Activated CD8-positive, alpha-beta memory T cell treated with anti-CD3 and anti-CD28 coated beads, Interleukin-2, amount 10 ng/mL, durations not matched to agents 7 days and 5 days (primary cell): ENCODE measurements at regions not wholly inside any gene's neighbourhood (a gene's known extent, or its start where the extent isn't known, plus 50 kb on each side); places are given as distances from the start of the nearest gene placed in this dataset.

ENCODE experiments used
- ATAC-seq: fragments of 150-1000 bp; cut with Tn5 transposase; one replicate; pipeline ENCODE4 v1.10.0; 2021; ENCODE audit warnings: moderate library complexity
- CTCF ChIA-PET: fragments of 350-600 bp; sonication (Branson Sonifier 250); formaldehyde crosslinking; loops from one replicate; lab custom pipeline; 2021; ENCODE audit warnings: antibody characterized with exemption; lab: Charles Lee
- DNase-seq: peaks from one replicate; pipeline ENCODE4 v3.0.0-alpha.2; 2020
- H3K27ac Mint-ChIP-seq: one replicate; pipeline ENCODE4 v1.8.0; 2021; ENCODE audit warnings: mild to moderate bottlenecking, mixed read lengths
- H3K27me3 Mint-ChIP-seq: one replicate; pipeline ENCODE4 v1.8.0; 2021; ENCODE audit warnings: mixed read lengths
- H3K36me3 Mint-ChIP-seq: one replicate; pipeline ENCODE4 v1.8.0; 2021; ENCODE audit warnings: mild to moderate bottlenecking, mixed read lengths
- H3K4me1 Mint-ChIP-seq: one replicate; pipeline ENCODE4 v1.8.0; 2021; ENCODE audit warnings: mixed read lengths
- H3K4me3 Mint-ChIP-seq: one replicate; pipeline ENCODE4 v1.8.0; 2021; ENCODE audit warnings: mild to moderate bottlenecking, moderate library complexity, mixed read lengths
- H3K9me3 Mint-ChIP-seq: one replicate; pipeline ENCODE4 v1.8.0; 2022; ENCODE audit warnings: low read depth, mixed read lengths

DNA sequence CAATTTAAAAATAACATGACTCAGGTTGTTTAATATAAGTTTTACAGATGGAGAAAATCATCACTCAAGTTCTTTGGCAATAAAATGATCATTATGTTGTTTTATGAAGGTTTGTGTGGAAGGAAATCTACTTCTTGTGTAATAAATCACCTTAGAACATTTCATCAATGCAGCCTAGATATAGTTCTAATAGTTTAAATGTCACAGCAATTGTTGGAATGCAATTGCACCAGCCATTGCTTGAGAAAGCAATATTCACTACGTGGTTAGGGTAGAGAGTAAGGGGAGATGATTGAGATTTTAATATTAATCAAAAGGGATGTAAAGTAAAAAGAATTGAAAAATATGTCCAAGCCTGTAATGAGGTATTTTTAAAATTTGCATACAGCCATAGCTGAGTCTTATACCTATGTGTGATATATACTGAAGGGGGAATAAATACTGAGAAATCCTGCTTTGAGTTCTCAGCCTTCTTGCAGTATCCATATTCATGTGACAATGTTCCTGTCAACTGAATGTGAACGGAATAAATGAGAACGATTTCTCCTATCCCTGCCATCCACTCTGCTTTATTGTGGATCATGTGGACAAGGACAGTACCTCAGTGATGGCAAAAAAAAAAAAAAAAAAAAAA lies 257.9 kb downstream of the OTOL1 start:
- CTCF ChIA-PET, result no interaction called here
- Mint-ChIP-seq H3K27ac (no peak overlapping the region), H3K27me3 (no peaks in the 10 kb centered on the region), H3K4me1 (no peaks in the 10 kb centered on the region), H3K9me3 (no peaks in the 10 kb centered on the region), H3K4me3 (no peak overlapping the region), H3K36me3 (no peaks in the 10 kb centered on the region)
- DNase-seq (no peak), ATAC-seq (no peak)

DNA sequence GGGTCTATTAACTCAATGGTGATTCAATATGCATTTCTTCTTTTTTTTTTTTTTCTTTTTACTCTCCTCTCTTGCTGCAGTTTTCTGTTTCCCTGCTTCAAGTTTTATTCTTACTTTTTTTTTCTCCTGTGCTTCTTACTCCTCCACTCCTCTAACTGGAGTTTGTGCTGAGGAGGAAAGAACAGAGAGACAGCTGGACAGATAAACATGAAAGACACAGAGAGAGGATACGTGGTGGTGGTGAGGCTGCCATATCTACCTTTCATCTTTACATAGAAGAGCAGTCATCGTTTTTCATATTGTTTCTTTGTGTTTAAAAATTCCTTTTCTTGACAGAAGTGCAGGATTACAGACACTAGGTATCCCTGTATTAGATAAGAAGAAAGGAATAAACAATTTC lies 262.8 kb downstream of the OTOL1 start:
- CTCF ChIA-PET, result no interaction called here
- ATAC-seq (no peak), DNase-seq (no peak)
- Mint-ChIP-seq H3K9me3 (no peaks in the 10 kb centered on the region), H3K4me3 (no peak overlapping the region), H3K27ac (no peak overlapping the region), H3K27me3 (no peaks in the 10 kb centered on the region), H3K36me3 (no peaks in the 10 kb centered on the region), H3K4me1 (no peaks in the 10 kb centered on the region)

DNA sequence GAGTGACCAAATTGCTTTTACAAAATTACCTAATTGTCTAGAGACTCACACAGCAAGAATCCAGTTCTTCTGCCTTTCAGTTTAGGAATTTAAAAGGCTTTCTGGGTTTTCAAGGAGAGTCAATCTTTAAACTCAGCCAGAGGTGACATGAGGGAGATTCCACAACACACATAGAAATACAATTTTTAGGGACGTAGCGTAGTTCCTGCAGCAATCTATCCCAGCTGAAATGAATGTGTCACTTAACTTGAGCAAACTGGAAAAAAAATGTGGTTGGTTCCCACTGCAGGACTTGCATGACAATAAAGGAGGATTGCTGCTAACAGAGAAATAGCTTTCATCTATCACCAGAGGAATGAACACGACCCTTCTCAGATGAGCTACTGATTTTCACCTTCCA lies 269.7 kb downstream of the OTOL1 start:
- Mint-ChIP-seq H3K9me3 (peaks cover 2% of the 10 kb centered on the region), H3K27me3 (no peaks in the 10 kb centered on the region), H3K4me1 (no peaks in the 10 kb centered on the region), H3K27ac (no peak overlapping the region), H3K36me3 (no peaks in the 10 kb centered on the region), H3K4me3 (no peak overlapping the region)
- ATAC-seq (no peak), DNase-seq (no peak)
- CTCF ChIA-PET, result no interaction called here

DNA sequence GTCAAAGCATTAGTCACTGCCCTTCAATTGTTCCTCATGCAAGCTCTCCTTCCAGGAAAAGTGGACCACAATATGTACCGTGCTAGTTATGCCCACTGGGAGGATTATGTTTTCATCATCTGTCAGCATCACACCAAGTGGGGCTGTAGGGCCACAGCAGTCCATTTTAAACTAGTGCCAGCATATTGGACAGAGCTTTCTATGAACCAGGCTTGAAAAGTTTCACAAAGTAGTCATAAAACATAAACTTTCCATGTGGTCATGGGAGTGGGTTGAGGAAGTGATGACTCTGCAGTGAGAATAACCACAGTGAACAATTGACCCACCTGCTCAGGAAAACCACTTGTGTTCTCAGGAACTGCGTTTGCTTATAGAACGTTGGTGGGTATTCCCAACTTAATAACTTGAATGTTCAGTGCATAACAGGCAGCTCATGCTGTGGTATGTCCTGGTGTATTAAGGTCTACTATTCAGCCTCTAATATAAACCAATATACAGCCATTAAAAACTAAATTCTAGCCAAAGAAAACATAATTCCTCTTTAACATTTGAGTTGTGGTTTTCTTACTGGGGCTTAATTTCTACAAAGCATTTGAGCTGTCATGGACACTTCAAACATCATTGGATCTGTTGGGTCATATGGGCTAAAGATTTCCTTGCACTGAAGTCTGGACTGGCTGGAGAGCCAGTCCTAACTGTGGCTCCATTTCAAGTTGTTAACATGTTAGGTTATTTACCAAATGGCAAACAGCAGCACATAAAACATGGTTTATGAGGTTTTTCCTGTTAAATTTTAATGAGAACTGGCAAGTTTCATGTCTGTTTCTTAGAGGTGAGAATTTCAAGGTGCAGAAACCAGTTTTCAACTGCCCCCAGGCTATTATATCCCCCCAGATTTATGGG lies 274.1 kb downstream of the OTOL1 start:
- CTCF ChIA-PET, result no interaction called here
- Mint-ChIP-seq H3K27ac (no peak overlapping the region), H3K4me1 (no peaks in the 10 kb centered on the region), H3K4me3 (no peak overlapping the region), H3K36me3 (no peaks in the 10 kb centered on the region), H3K27me3 (no peaks in the 10 kb centered on the region), H3K9me3 (peaks cover 5% of the 10 kb centered on the region)
- ATAC-seq (no peak), DNase-seq (no peak)

DNA sequence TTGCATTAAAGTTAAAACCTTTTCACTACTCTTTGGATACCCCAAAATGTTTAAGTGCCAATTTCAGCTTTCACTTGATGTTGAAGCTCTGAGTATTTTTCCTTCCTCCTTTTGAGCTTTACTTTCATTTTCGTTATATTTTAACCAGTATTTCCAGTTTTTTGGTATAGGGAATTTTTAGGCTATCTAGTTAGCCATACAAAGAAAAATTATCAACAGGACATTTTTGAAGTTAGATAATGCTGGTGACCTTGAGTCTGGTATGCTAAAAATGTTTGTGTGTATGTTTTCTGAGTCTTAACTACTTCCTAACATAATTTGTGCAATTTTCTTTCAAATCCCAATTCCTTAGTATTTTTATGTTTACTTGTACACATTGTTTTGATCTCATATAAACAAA lies 284.8 kb downstream of the OTOL1 start:
- no peak overlapping the region for H3K27ac Mint-ChIP-seq
- DNase-seq, result no peak
- CTCF ChIA-PET, result no interaction called here
- H3K36me3 Mint-ChIP-seq, result no peaks in the 10 kb centered on the region
- no peaks in the 10 kb centered on the region for H3K4me1 Mint-ChIP-seq
- H3K9me3 Mint-ChIP-seq, result no peaks in the 10 kb centered on the region
- H3K27me3 Mint-ChIP-seq, result no peaks in the 10 kb centered on the region
- ATAC-seq, result no peak
- H3K4me3 Mint-ChIP-seq, result no peak overlapping the region

DNA sequence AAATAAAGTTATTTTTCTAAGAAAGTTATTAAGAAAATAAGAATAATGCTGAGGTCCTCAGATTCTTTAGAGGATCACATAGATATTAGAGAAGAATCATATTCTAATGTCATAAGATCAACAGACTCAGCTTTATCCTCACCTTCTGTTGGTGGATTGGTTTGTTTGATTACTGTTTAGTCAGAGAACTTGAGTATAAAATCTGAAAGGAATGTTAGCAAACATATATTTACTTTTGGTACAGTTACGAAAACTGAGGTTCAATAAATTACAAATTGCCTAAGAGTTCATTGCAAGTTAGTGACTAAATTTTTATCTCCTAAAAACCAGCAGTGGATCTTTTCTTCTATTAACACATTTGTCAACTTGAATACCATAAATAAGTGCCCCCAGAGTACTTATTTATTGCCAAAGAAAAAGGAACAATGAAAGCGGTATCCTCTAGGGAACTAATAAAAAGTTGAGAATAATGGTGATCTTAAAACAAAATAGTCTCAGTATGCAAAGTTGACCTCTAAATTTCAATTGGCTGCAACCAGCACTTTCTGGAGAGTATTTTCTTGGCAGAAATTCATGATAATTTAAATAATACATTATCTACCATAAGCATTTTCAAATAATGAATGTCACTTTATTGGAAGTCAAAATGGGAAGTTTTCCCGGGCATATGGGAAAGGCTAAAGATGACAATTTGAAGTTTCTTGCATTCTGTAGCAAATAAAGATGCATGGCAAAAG lies 296.8 kb downstream of the OTOL1 start:
- ATAC-seq (no peak), DNase-seq (no peak)
- H3K36me3 Mint-ChIP-seq, result no peaks in the 10 kb centered on the region
- no peaks in the 10 kb centered on the region for H3K9me3 Mint-ChIP-seq
- H3K4me3 Mint-ChIP-seq, result no peak overlapping the region
- no peaks in the 10 kb centered on the region for H3K27me3 Mint-ChIP-seq
- no peak overlapping the region for H3K27ac Mint-ChIP-seq
- no peaks in the 10 kb centered on the region for H3K4me1 Mint-ChIP-seq
- CTCF ChIA-PET, result no interaction called here

DNA sequence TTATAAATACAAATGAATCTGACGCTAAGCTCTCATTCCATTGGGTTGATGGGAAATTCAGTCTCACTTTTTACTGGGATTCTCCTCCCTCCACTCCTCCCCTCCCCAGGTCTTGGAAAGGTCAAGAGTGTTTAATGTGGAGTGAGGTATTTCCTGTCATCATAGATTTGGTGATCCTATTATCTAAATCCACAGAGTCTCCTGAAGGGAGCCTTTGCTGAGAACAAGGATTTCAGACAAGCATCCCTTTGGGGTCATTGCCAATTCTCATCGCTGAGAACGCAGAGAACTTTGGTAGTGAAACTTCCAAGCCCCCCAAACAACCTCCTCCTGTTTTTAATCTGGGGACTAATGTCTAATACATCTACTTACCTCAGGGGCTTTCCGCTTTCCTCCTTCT lies 297.9 kb downstream of the OTOL1 start:
- no peaks in the 10 kb centered on the region for H3K36me3 Mint-ChIP-seq
- ATAC-seq (no peak), DNase-seq (no peak)
- H3K9me3 Mint-ChIP-seq, result no peaks in the 10 kb centered on the region
- no peaks in the 10 kb centered on the region for H3K4me1 Mint-ChIP-seq
- H3K27me3 Mint-ChIP-seq, result no peaks in the 10 kb centered on the region
- CTCF ChIA-PET, result no interaction called here
- no peak overlapping the region for H3K27ac Mint-ChIP-seq
- no peak overlapping the region for H3K4me3 Mint-ChIP-seq

DNA sequence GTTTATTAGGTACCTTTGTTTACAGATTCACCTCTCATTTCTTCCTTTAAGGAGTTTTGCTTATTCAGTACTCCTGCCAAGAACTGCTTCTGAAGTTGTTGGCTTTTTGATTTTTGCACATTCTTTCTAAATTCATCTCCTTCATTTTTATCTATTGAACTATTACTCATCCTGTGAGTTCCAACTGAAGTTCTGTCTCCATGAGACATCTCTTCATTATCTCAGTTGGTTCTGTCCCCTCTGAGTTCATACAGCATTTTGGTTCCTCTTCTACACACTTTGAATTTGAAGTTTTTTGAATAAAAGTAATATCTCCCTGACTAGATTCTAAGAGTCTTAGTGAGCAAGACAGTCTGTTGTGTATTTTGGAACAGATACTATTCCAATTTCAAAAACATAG lies 299.7 kb downstream of the OTOL1 start:
- Mint-ChIP-seq H3K36me3 (no peaks in the 10 kb centered on the region), H3K9me3 (no peaks in the 10 kb centered on the region), H3K27ac (no peak overlapping the region), H3K27me3 (no peaks in the 10 kb centered on the region), H3K4me1 (no peaks in the 10 kb centered on the region), H3K4me3 (no peak overlapping the region)
- CTCF ChIA-PET, result no interaction called here
- DNase-seq (no peak), ATAC-seq (no peak)

DNA sequence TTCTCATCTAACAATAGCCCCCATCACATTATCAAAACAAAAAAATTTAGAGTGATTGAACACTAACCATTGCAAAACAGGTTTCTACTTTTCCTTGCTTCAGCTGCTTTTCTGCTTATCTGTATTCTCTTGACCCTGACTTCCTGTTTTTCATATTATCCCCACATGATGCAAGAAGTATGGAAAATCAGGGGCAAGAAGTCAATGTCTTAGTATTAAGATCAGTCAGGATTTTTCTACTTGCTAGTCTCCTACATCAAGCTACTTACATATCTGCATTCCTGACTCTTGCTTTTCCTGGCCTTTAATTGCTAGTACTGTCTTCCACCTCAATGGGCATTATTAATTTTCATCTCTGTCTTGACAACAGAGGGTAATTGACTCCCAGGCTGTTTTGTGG lies 300.2 kb downstream of the OTOL1 start:
- Mint-ChIP-seq H3K27me3 (no peaks in the 10 kb centered on the region), H3K36me3 (no peaks in the 10 kb centered on the region)

DNA sequence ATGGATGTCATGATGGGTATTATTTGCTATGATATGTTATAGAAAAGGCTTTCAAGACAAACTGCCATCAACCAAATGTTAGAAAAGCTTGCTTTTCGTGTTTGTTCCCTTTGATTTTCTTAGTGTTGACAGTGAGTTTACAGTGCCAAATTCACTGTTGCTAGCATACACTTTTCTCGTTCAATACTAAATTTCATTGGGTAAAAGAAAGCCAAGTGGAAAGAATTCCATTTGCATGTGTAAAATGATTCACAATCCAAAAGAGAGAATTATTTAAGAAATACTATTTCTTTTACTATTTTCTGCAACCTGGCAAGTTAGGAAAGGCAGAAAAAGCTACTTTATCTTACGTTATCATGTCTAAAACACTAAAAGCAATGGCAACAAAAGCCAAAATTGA lies 301.4 kb downstream of the OTOL1 start:
- Mint-ChIP-seq H3K27me3 (no peaks in the 10 kb centered on the region), H3K36me3 (no peaks in the 10 kb centered on the region), H3K9me3 (no peaks in the 10 kb centered on the region), H3K27ac (no peak overlapping the region), H3K4me3 (no peak overlapping the region), H3K4me1 (no peaks in the 10 kb centered on the region)
- CTCF ChIA-PET, result no interaction called here
- ATAC-seq, result no peak
- no peak for DNase-seq

More for the DNA sequence above, 300.2 kb downstream of the OTOL1 start:
- H3K9me3 Mint-ChIP-seq, result no peaks in the 10 kb centered on the region
- no peak overlapping the region for H3K4me3 Mint-ChIP-seq
- ATAC-seq (no peak), DNase-seq (no peak)
- H3K27ac Mint-ChIP-seq, result no peak overlapping the region
- CTCF ChIA-PET, result no interaction called here
- H3K4me1 Mint-ChIP-seq, result no peaks in the 10 kb centered on the region

DNA sequence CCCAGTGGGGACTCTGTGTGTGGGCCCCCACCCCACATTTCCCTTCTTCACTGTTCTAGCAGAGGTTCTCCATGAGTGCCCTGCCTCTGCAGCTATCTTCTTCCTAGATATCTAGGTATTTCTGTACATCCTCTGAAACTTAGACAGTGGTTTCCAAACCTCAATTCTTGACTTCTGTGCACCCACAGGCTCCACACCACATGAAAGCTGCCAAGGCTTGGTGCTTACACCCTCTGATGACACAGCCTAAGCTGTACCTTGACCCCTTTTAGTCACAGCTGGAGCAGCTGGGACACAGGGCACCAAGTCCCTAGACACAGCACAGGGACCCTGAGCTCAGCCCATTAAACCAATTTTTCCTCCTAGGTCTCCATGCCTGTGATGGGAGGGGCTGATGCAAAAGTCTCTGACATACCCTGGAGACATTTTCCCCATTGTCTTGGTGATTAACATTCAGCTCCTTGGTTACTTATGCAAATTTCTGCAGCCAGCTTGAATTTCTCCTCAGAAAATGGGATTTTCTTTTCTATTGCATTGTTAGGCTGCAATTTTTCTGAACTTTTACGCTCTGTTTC lies 304.5 kb downstream of the OTOL1 start:
- H3K4me3 Mint-ChIP-seq, result no peak overlapping the region
- H3K9me3 Mint-ChIP-seq, result peaks cover 3% of the 10 kb centered on the region
- DNase-seq, result no peak
- H3K27ac Mint-ChIP-seq, result no peak overlapping the region
- no peaks in the 10 kb centered on the region for H3K27me3 Mint-ChIP-seq
- no peak for ATAC-seq
- H3K36me3 Mint-ChIP-seq, result no peaks in the 10 kb centered on the region
- CTCF ChIA-PET, result no interaction called here
- H3K4me1 Mint-ChIP-seq, result no peaks in the 10 kb centered on the region

DNA sequence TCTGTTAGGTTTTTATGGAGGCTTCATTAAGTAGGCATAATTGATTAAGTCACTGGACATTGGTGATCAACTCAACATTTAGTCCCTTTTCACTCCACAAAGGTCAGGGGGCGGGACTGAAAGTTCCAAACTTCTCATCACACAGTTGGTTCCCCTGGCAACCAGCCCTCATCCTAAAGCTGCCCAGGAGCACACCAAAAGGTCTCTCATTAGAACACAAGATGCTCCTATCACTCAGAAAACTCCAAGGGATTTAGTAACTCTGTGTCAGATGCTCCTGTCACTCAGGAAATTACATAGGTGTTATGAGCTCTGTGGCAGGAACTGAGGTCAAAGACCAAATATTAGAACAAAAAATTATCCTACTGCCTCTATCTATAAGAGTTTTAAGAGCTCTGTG lies 321.5 kb downstream of the OTOL1 start:
- DNase-seq (no peak), ATAC-seq (no peak)
- Mint-ChIP-seq H3K27me3 (no peaks in the 10 kb centered on the region), H3K27ac (no peak overlapping the region), H3K9me3 (no peaks in the 10 kb centered on the region), H3K36me3 (no peaks in the 10 kb centered on the region), H3K4me3 (no peak overlapping the region), H3K4me1 (no peaks in the 10 kb centered on the region)
- CTCF ChIA-PET, result no interaction called here

DNA sequence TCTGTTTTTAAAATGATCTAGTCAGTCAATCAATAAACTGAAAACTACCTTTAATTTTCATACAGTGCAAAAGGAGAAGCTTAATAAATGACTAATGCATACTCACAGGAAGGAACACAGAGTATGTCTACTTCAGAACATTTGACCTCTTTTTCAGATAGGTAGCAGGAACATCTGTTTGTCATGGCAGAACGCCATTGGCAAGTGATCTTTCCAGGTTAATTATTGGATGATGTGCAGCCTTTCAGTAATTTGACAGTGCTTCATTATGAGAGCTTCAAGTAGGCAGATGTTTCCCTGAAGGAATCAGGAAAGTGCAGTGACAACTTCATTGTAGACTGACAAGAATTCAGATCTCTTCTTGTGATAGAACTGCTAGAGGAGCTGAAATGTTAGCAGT lies 325.0 kb downstream of the OTOL1 start:
- CTCF ChIA-PET, result no interaction called here
- ATAC-seq, result no peak
- H3K27me3 Mint-ChIP-seq, result no peaks in the 10 kb centered on the region
- H3K27ac Mint-ChIP-seq, result no peak overlapping the region
- no peak overlapping the region for H3K4me3 Mint-ChIP-seq
- no peaks in the 10 kb centered on the region for H3K4me1 Mint-ChIP-seq
- DNase-seq, result no peak
- no peaks in the 10 kb centered on the region for H3K36me3 Mint-ChIP-seq
- no peaks in the 10 kb centered on the region for H3K9me3 Mint-ChIP-seq
